ENCODE measurements at regions not wholly inside any gene's neighbourhood (a gene's known extent, or its start where the extent isn't known, plus 50 kb on each side); places are given as distances from the start of the nearest gene placed in this dataset.

GRCh38 chr17:77712578-77712977, 245.9 kb upstream of the TNRC6C start:
- TF ChIP-seq REST (IDR thresholded peaks at IDR 0.05; ENCODE audit: insufficient read depth in 1 of 2, low read depth in 2 of 2, low read length in 2 of 2) (no peak), TAF1 (IDR thresholded peaks at IDR 0.05; ENCODE audit: borderline replicate concordance, insufficient read depth, low read length) (no peak), POLR2AphosphoS5 (IDR thresholded peaks at IDR 0.05; ENCODE audit: low read depth, low read length) (no peak), FOXP2 (optimal IDR thresholded peaks at IDR 0.05; ENCODE audit: borderline replicate concordance, extremely low read depth, extremely low read length, insufficient read depth) (no peak)

All from PFSK-1 (cell line).